Type B pancreatic cell (in vitro differentiated cells): ENCODE measurements at regions not wholly inside any gene's neighbourhood (a gene's known extent, or its start where the extent isn't known, plus 50 kb on each side); places are given as distances from the start of the nearest gene placed in this dataset.

Source experiments
- DNase-seq: peaks from one replicate; pipeline ENCODE4 v3.0.0; 2021; ENCODE audit warnings: mixed read lengths; ENCODE audit not compliant: unreplicated experiment; ENCODE audit errors: extremely low spot score
- H3K27ac Mint-ChIP-seq: 2 replicates; pipeline ENCODE4 v1.8.0; 2021; ENCODE audit warnings: mild to moderate bottlenecking, mixed read lengths
- H3K27me3 Mint-ChIP-seq: 2 replicates; pipeline ENCODE4 v1.8.0; 2021; ENCODE audit warnings: mixed read lengths
- H3K36me3 Mint-ChIP-seq: 2 replicates; pipeline ENCODE4 v1.8.0; 2021; ENCODE audit warnings: mixed read lengths
- H3K4me1 Mint-ChIP-seq: one replicate; pipeline ENCODE4 v1.8.0; 2021; ENCODE audit warnings: mixed read lengths; ENCODE audit not compliant: unreplicated experiment
- H3K4me3 Mint-ChIP-seq: 2 replicates; pipeline ENCODE4 v1.8.0; 2021; ENCODE audit warnings: mild to moderate bottlenecking, mixed read lengths
- H3K9me3 Mint-ChIP-seq: 2 replicates; pipeline ENCODE4 v1.8.0; 2021; ENCODE audit warnings: mixed read lengths
- TF ChIP-seq, protein P1 (sequence below): fragments of 200-600 bp; sonication (generic); conservative IDR thresholded peaks from 2 replicates; pipeline ENCODE4 v1.5.0; 2021; ENCODE audit warnings: antibody characterized with exemption, mild to moderate bottlenecking

DNA sequence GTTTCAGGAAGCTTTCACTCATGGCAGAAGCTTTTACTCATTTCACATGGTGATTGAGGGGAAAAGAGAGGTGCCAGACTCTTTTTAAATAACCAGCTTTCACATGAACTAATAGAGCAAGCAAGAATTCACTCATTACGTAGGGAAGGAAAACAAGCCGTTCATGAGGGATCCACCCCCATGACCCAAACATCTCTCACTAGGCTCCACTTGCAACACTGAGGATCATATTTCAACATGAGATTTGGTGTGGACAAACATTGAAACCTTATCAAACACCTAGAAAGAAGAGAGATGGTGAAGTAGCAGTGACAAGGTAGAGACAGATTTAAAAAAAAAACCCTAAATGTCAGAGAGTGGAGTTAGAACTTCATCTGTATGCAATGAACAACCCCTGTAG lies 408.6 kb upstream of the PDZRN3 start:
- Mint-ChIP-seq H3K36me3 (no peaks in the 10 kb centered on the region), H3K27ac (no peak overlapping the region), H3K4me1 (peaks cover 20% of the 10 kb centered on the region), H3K4me3 (no peak overlapping the region), H3K27me3 (peaks cover under 1% of the 10 kb centered on the region), H3K9me3 (peaks cover 6% of the 10 kb centered on the region)
- DNase-seq: no peak
- TF ChIP-seq, protein P1, sequence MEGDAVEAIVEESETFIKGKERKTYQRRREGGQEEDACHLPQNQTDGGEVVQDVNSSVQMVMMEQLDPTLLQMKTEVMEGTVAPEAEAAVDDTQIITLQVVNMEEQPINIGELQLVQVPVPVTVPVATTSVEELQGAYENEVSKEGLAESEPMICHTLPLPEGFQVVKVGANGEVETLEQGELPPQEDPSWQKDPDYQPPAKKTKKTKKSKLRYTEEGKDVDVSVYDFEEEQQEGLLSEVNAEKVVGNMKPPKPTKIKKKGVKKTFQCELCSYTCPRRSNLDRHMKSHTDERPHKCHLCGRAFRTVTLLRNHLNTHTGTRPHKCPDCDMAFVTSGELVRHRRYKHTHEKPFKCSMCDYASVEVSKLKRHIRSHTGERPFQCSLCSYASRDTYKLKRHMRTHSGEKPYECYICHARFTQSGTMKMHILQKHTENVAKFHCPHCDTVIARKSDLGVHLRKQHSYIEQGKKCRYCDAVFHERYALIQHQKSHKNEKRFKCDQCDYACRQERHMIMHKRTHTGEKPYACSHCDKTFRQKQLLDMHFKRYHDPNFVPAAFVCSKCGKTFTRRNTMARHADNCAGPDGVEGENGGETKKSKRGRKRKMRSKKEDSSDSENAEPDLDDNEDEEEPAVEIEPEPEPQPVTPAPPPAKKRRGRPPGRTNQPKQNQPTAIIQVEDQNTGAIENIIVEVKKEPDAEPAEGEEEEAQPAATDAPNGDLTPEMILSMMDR: no peak

- no peak overlapping the region for H3K4me3 Mint-ChIP-seq
- DNase-seq: no peak
- no peak overlapping the region for H3K27ac Mint-ChIP-seq
- TF ChIP-seq, protein P1: no peak
- H3K9me3 Mint-ChIP-seq: no peaks in the 10 kb centered on the region
- H3K4me1 Mint-ChIP-seq: peaks cover 5% of the 10 kb centered on the region
- H3K27me3 Mint-ChIP-seq: peaks cover 3% of the 10 kb centered on the region
- no peaks in the 10 kb centered on the region for H3K36me3 Mint-ChIP-seq
Observed at GRCh38 chr3:74027121-74027520, 402.4 kb upstream of the PDZRN3 start.

- Mint-ChIP-seq H3K27ac (no peak overlapping the region), H3K9me3 (no peaks in the 10 kb centered on the region), H3K4me3 (no peak overlapping the region), H3K4me1 (peaks cover 5% of the 10 kb centered on the region), H3K27me3 (peaks cover 3% of the 10 kb centered on the region), H3K36me3 (no peaks in the 10 kb centered on the region)
- no peak for DNase-seq
- TF ChIP-seq, protein P1: no peak
Observed at GRCh38 chr3:74023395-74023794, 398.7 kb upstream of the PDZRN3 start.

DNA sequence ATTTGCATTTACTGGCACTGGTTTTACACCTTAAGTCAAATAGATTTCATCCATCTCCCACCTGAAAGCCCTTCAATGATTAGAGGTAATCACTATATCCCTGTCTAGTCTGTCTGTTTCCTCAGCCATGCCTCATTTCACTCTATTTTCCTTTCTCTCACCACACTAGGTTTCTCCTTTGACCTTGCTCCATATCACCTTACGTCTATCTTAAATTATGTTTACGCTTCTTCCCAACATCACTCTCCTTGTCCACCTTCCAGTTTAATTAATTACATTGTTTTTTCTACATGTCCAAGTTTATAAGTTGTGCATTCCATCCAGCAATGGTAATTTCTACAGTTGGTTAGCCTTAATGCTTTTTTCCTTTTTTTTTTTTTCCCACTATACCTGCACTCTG lies 396.7 kb upstream of the PDZRN3 start:
- Mint-ChIP-seq H3K36me3 (no peaks in the 10 kb centered on the region), H3K4me3 (no peak overlapping the region), H3K27me3 (no peaks in the 10 kb centered on the region), H3K4me1 (no peaks in the 10 kb centered on the region), H3K27ac (no peak overlapping the region), H3K9me3 (no peaks in the 10 kb centered on the region)
- TF ChIP-seq, protein P1: no peak
- DNase-seq: no peak

- Mint-ChIP-seq H3K27ac (no peak overlapping the region), H3K4me3 (no peak overlapping the region), H3K27me3 (no peaks in the 10 kb centered on the region), H3K9me3 (no peaks in the 10 kb centered on the region), H3K36me3 (no peaks in the 10 kb centered on the region), H3K4me1 (no peaks in the 10 kb centered on the region)
- TF ChIP-seq, protein P1: no peak
- DNase-seq: no peak
Observed at GRCh38 chr3:74009961-74010844, 385.5 kb upstream of the PDZRN3 start.
